Glomerular endothelial cell (primary cell): ENCODE measurements at regions not wholly inside any gene's neighbourhood (a gene's known extent, or its start where the extent isn't known, plus 50 kb on each side); places are given as distances from the start of the nearest gene placed in this dataset.
A peak's percentile ranks its signal among the peaks of the same experiment; 100 is the strongest.

ENCODE experiments used
- DNase-seq: peaks from one replicate; pipeline ENCODE4 v3.0.0-alpha.2; 2011; ENCODE audit warnings: low read depth, low spot score; ENCODE audit errors: extremely low read depth

GRCh38 chr21:31566611-31567010, 92.9 kb upstream of the SOD1 start:
- no peak for DNase-seq

- DNase-seq = no peak
Measured at GRCh38 chr21:31566064-31566463, 93.4 kb upstream of the SOD1 start.

- DNase-seq = no peak
Measured at GRCh38 chr21:31564439-31564838, 95.1 kb upstream of the SOD1 start.

- no peak for DNase-seq
Measured at GRCh38 chr21:31560479-31560878, 99.0 kb upstream of the SOD1 start.

- DNase-seq = peak; percentile 50
Measured at GRCh38 chr21:31559368-31560119, 99.9 kb upstream of the SOD1 start.

- no peak for DNase-seq
Measured at GRCh38 chr21:31558962-31559367, 100.5 kb upstream of the SOD1 start.

GRCh38 chr21:31558189-31558961, 101.1 kb upstream of the SOD1 start:
- DNase-seq = no peak

- no peak for DNase-seq
Measured at GRCh38 chr21:31557421-31558188, 101.9 kb upstream of the SOD1 start.

GRCh38 chr21:31556662-31557061, 102.8 kb upstream of the SOD1 start:
- DNase-seq = no peak

GRCh38 chr21:31555741-31556191, 103.7 kb upstream of the SOD1 start:
- no peak for DNase-seq

GRCh38 chr21:31554511-31555022, 104.9 kb upstream of the SOD1 start:
- no peak for DNase-seq

- no peak for DNase-seq
Measured at GRCh38 chr21:31553926-31554325, 105.6 kb upstream of the SOD1 start.

GRCh38 chr21:31553461-31553860, 106.0 kb upstream of the SOD1 start:
- DNase-seq = no peak

- no peak for DNase-seq
Measured at GRCh38 chr21:31552826-31553225, 106.7 kb upstream of the SOD1 start.

GRCh38 chr21:31550070-31550469, 109.4 kb upstream of the SOD1 start:
- DNase-seq = no peak

GRCh38 chr21:31548688-31549087, 110.8 kb upstream of the SOD1 start:
- no peak for DNase-seq

- no peak for DNase-seq
Measured at GRCh38 chr21:31546443-31547170, 112.9 kb upstream of the SOD1 start.

- DNase-seq = no peak
Measured at GRCh38 chr21:31545036-31545435, 114.5 kb upstream of the SOD1 start.

- no peak for DNase-seq
Measured at GRCh38 chr21:31543191-31543590, 116.3 kb upstream of the SOD1 start.

- no peak for DNase-seq
Measured at GRCh38 chr21:31538816-31539215, 120.7 kb upstream of the SOD1 start.
